HUES6 (cell line): ENCODE measurements at regions not wholly inside any gene's neighbourhood (a gene's known extent, or its start where the extent isn't known, plus 50 kb on each side); places are given as distances from the start of the nearest gene placed in this dataset.

Source experiments
- H3K27ac ChIP-seq: 2 replicates; pipeline ENCODE4 v1.7.0; 2013; ENCODE audit warnings: low read depth, mild to moderate bottlenecking, low read length, inconsistent platforms
- H3K27me3 ChIP-seq: 2 replicates; pipeline ENCODE4 v1.6.1; 2013; ENCODE audit warnings: low read length; ENCODE audit not compliant: control insufficient read depth, insufficient read depth
- H3K36me3 ChIP-seq: 2 replicates; pipeline ENCODE4 v1.6.1; 2013; ENCODE audit warnings: low read length; ENCODE audit not compliant: control insufficient read depth, insufficient read depth
- H3K4me1 ChIP-seq: 2 replicates; pipeline ENCODE4 v1.6.1; 2013; ENCODE audit warnings: low read length; ENCODE audit not compliant: control insufficient read depth, insufficient read depth
- H3K4me3 ChIP-seq: 2 replicates; pipeline ENCODE4 v1.5.1; 2013; ENCODE audit warnings: low read depth, low read length
- H3K9ac ChIP-seq: one replicate; pipeline ENCODE4 v1.6.1; 2013; ENCODE audit warnings: mild to moderate bottlenecking, low read length
- H3K9me3 ChIP-seq: 2 replicates; pipeline ENCODE4 v1.6.1; 2013; ENCODE audit warnings: low read depth, low read length; ENCODE audit not compliant: control insufficient read depth, insufficient read depth

- Histone ChIP-seq H3K27ac (no peak overlapping the region), H3K4me3 (no peak overlapping the region), H3K4me1 (peaks cover 5% of the 10 kb centered on the region; the same call in 1 of the 2 replicates), H3K36me3 (no peaks in the 10 kb centered on the region), H3K9me3 (no peaks in the 10 kb centered on the region), H3K9ac (no peak overlapping the region), H3K27me3 (no peaks in the 10 kb centered on the region)
Measured at GRCh38 chr20:11296951-11297350, 620.7 kb upstream of the BTBD3 start.

- Histone ChIP-seq H3K9ac (no peak overlapping the region), H3K4me3 (no peak overlapping the region), H3K27me3 (no peaks in the 10 kb centered on the region), H3K27ac (no peak overlapping the region), H3K36me3 (no peaks in the 10 kb centered on the region), H3K4me1 (peaks cover 8% of the 10 kb centered on the region; the same call in 1 of the 2 replicates), H3K9me3 (0 out of 2 replicates have a peak, but pooled peaks cover 3% of the 10 kb centered on the region)
Measured at GRCh38 chr20:11301699-11302098, 616.0 kb upstream of the BTBD3 start.

GRCh38 chr20:11302436-11302835, 615.3 kb upstream of the BTBD3 start:
- Histone ChIP-seq H3K36me3 (no peaks in the 10 kb centered on the region), H3K4me1 (peaks cover 3% of the 10 kb centered on the region; the same call in 1 of the 2 replicates), H3K27ac (no peak overlapping the region), H3K27me3 (no peaks in the 10 kb centered on the region), H3K4me3 (no peak overlapping the region), H3K9me3 (0 out of 2 replicates have a peak, but pooled peaks cover 3% of the 10 kb centered on the region), H3K9ac (no peak overlapping the region)

GRCh38 chr20:11304795-11305194, 612.9 kb upstream of the BTBD3 start:
- H3K36me3 ChIP-seq, result no peaks in the 10 kb centered on the region
- no peak overlapping the region for H3K27ac ChIP-seq
- 0 out of 2 replicates have a peak, but pooled peaks cover 3% of the 10 kb centered on the region for H3K4me1 ChIP-seq
- H3K4me3 ChIP-seq, result no peak overlapping the region
- no peaks in the 10 kb centered on the region for H3K27me3 ChIP-seq
- 0 out of 2 replicates have a peak, but pooled peaks cover 3% of the 10 kb centered on the region for H3K9me3 ChIP-seq
- H3K9ac ChIP-seq, result no peak overlapping the region

GRCh38 chr20:11305406-11305805, 612.3 kb upstream of the BTBD3 start:
- Histone ChIP-seq H3K4me3 (no peak overlapping the region), H3K4me1 (0 out of 2 replicates have a peak, but pooled peaks cover 3% of the 10 kb centered on the region), H3K27ac (no peak overlapping the region), H3K9ac (no peak overlapping the region), H3K27me3 (no peaks in the 10 kb centered on the region), H3K36me3 (no peaks in the 10 kb centered on the region), H3K9me3 (0 out of 2 replicates have a peak, but pooled peaks cover 3% of the 10 kb centered on the region)

GRCh38 chr20:11311659-11312224, 606.0 kb upstream of the BTBD3 start:
- Histone ChIP-seq H3K36me3 (no peaks in the 10 kb centered on the region), H3K27me3 (no peaks in the 10 kb centered on the region), H3K9me3 (no peaks in the 10 kb centered on the region), H3K4me1 (no peaks in the 10 kb centered on the region), H3K4me3 (no peak overlapping the region), H3K9ac (no peak overlapping the region), H3K27ac (no peak overlapping the region)

- H3K27ac ChIP-seq, result no peak overlapping the region
- no peak overlapping the region for H3K9ac ChIP-seq
- H3K27me3 ChIP-seq, result no peaks in the 10 kb centered on the region
- H3K36me3 ChIP-seq, result no peaks in the 10 kb centered on the region
- no peak overlapping the region for H3K4me3 ChIP-seq
- H3K9me3 ChIP-seq, result peaks cover 10% of the 10 kb centered on the region; the same call in 1 of the 2 replicates
- H3K4me1 ChIP-seq, result no peaks in the 10 kb centered on the region
Measured at GRCh38 chr20:11315525-11315924, 602.2 kb upstream of the BTBD3 start.

- Histone ChIP-seq H3K36me3 (no peaks in the 10 kb centered on the region), H3K27ac (no peak overlapping the region), H3K27me3 (no peaks in the 10 kb centered on the region), H3K4me3 (no peak overlapping the region), H3K9ac (no peak overlapping the region), H3K9me3 (peaks cover 10% of the 10 kb centered on the region; the same call in 1 of the 2 replicates), H3K4me1 (no peaks in the 10 kb centered on the region)
Measured at GRCh38 chr20:11316244-11316643, 601.4 kb upstream of the BTBD3 start.

GRCh38 chr20:11320033-11320432, 597.7 kb upstream of the BTBD3 start:
- Histone ChIP-seq H3K9me3 (peaks cover 10% of the 10 kb centered on the region; the same call in 1 of the 2 replicates), H3K4me1 (no peaks in the 10 kb centered on the region), H3K36me3 (no peaks in the 10 kb centered on the region), H3K9ac (no peak overlapping the region), H3K27me3 (no peaks in the 10 kb centered on the region), H3K27ac (no peak overlapping the region), H3K4me3 (no peak overlapping the region)

GRCh38 chr20:11323816-11324215, 593.9 kb upstream of the BTBD3 start:
- Histone ChIP-seq H3K4me3 (no peak overlapping the region), H3K27ac (no peak overlapping the region), H3K9me3 (peaks cover 2% of the 10 kb centered on the region; the same call in 1 of the 2 replicates), H3K9ac (no peak overlapping the region), H3K27me3 (no peaks in the 10 kb centered on the region), H3K36me3 (no peaks in the 10 kb centered on the region), H3K4me1 (no peaks in the 10 kb centered on the region)

GRCh38 chr20:11324990-11325389, 592.7 kb upstream of the BTBD3 start:
- Histone ChIP-seq H3K27ac (no peak overlapping the region), H3K36me3 (no peaks in the 10 kb centered on the region), H3K9ac (no peak overlapping the region), H3K4me1 (no peaks in the 10 kb centered on the region), H3K4me3 (no peak overlapping the region), H3K27me3 (no peaks in the 10 kb centered on the region), H3K9me3 (no peaks in the 10 kb centered on the region)
